Jurkat, Clone E6-1 (cell line): ENCODE measurements at regions not wholly inside any gene's neighbourhood (a gene's known extent, or its start where the extent isn't known, plus 50 kb on each side); places are given as distances from the start of the nearest gene placed in this dataset.
"Not testable (repeated sequence)": the region's sequence is repeated elsewhere in the genome, so short reads cannot be mapped to it uniquely, and the experiment has no call there.

ENCODE experiments used
- DNase-seq: peaks from one replicate; pipeline ENCODE4 v3.0.0-alpha.2; 2011; ENCODE audit warnings: low read depth, low spot score
- H3K4me3 ChIP-seq: 2 replicates; pipeline ENCODE4 v1.5.1; 2011; ENCODE audit warnings: mild to moderate bottlenecking, low read length, control low read depth, moderate library complexity

GRCh38 chr5:29247346-29248028, 1946.0 kb upstream of the CDH6 start:
- no peak overlapping the region for H3K4me3 ChIP-seq
- DNase-seq = no peak

- DNase-seq = no peak
- H3K4me3 ChIP-seq = no peak overlapping the region
These were observed 1953.1 kb upstream of the CDH6 start for GRCh38 chr5:29240379-29240778.

GRCh38 chr5:29239606-29240005, 1953.9 kb upstream of the CDH6 start:
- DNase-seq = no peak
- no peak overlapping the region for H3K4me3 ChIP-seq

DNA sequence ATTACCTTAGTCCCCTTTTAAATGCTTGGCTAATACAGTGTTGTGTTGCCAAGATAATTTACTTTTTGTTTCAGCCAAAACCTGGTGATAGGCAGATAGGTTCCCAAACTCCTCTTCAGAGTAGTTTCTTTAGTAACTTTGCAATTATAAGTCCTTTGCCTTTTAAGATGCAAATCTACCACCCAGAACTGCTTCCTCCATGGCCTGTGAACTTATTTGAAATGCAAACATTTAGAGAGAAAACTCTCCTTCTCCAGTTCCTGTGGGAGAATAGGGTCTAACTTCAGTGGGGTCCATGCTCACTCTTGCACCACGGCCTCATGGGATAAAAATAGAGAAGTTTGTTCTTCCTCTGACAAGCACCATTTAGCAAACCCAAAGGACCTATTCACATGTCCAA, 1955.4 kb upstream of the CDH6 start:
- no peak overlapping the region for H3K4me3 ChIP-seq
- DNase-seq = no peak

GRCh38 chr5:29231154-29231553, 1962.3 kb upstream of the CDH6 start:
- H3K4me3 ChIP-seq = no peak overlapping the region
- no peak for DNase-seq

- no peak overlapping the region for H3K4me3 ChIP-seq
- no peak for DNase-seq
These were observed 1962.9 kb upstream of the CDH6 start for GRCh38 chr5:29230591-29230990.

DNA sequence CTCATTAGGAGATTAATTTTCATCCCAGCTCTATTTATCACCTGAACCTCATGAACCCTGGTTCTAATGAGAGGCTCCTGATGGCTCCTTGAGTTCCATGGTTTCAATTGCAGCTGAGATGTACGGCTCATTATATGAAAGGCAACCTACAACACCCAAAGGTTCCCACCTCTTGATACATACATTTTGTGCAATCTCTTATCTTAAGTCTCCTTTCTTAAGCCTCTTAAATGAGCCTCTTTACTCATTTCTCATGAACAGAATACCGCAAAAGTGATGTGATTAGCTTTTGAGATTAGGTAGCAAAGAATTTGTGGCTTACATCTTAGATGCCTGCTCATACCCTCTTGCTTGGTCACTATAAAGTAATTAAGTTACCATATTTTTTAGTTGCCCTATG, 1964.0 kb upstream of the CDH6 start:
- no peak overlapping the region for H3K4me3 ChIP-seq
- no peak for DNase-seq

- H3K4me3 ChIP-seq = no peak overlapping the region
- DNase-seq = no peak
These were observed 1975.3 kb upstream of the CDH6 start for GRCh38 chr5:29218138-29218537.

DNA sequence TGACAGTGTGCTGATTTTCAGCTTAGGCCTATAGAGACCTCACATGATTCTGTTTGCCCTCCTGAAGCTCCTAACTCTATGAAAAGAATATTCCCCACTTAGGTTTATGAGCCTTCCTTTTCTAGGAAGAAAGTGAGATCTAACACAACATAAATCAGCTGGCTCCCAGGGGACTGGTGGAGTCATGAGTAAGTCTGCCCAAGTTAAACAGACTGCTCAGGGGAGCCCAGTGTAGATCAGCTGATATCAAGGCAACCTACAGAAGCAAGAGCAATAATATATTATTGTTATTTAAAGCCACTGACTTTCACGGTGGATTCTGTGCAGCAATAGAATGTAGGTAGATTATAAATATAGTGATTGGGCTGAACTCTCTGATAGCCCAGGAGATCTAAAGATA, 1978.6 kb upstream of the CDH6 start:
- H3K4me3 ChIP-seq = no peak overlapping the region
- no peak for DNase-seq

DNA sequence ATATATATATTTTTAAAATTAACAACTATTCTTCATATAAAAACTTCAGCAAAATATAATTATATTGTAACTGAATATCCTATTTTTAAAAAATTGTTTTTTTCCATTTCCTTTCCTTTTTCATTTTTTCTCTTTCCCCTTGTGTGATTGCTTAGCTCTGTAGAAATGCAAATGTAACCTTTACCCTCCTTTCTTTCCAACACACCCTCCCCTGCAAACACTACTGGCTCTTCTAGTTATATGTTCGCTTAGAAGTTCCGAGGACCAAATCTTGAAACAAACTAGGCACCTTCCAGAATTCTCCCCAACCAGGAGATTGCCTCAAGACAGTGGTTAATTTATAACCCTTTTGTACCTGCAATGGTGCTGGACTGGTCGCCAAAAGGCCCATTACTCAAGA, 1980.0 kb upstream of the CDH6 start:
- H3K4me3 ChIP-seq = no peak overlapping the region
- no peak for DNase-seq

- H3K4me3 ChIP-seq = no peak overlapping the region
- DNase-seq = no peak
These were observed 1985.5 kb upstream of the CDH6 start for GRCh38 chr5:29208024-29208423.

GRCh38 chr5:29203049-29203448, 1990.4 kb upstream of the CDH6 start:
- no peak for DNase-seq
- H3K4me3 ChIP-seq = no peak overlapping the region

- no peak for DNase-seq
- no peak overlapping the region for H3K4me3 ChIP-seq
These were observed 1995.6 kb upstream of the CDH6 start for GRCh38 chr5:29197631-29198454.

DNA sequence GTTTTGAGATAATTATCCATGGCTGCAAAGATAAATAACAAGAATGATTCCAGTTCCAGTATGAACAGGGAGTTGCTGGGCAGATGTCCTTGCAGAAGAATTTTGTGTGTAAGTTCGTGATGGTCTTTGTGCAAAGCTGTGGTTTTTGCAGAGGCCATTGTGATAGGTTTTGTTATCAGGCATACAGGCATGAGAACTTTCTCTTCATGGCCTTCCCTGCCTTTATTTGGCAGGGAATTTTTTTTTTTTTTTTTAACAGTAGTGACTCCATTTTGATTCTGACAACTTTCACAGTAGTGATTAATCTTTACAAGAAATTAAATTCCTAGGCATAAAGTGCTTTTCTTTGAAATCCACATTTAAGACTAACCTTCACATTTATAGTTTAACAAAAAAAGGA, 1999.5 kb upstream of the CDH6 start:
- H3K4me3 ChIP-seq = no peak overlapping the region
- no peak for DNase-seq

GRCh38 chr5:29191269-29192048, 2002.0 kb upstream of the CDH6 start:
- not testable (repeated sequence) for DNase-seq, H3K4me3 ChIP-seq

GRCh38 chr5:29190398-29190797, 2003.1 kb upstream of the CDH6 start:
- DNase-seq, H3K4me3 ChIP-seq: not testable (repeated sequence)

DNA sequence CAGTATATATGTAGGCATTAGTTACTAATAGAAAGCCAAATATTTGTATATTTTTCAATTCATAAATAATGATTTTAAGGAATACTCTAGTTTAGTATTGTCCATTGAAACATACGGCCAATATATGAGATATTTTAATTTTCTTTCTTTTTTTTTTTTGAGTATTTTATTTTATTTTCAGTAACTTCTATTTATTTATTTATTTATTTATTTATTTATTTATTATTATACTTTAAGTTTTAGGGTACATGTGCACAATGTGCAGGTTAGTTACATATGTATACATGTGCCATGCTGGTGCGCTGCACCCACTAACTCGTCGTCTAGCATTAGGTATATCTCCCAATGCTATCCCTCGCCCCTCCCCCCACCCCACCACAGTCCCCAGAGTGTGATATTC, 2007.1 kb upstream of the CDH6 start:
- DNase-seq, H3K4me3 ChIP-seq: not testable (repeated sequence)

DNA sequence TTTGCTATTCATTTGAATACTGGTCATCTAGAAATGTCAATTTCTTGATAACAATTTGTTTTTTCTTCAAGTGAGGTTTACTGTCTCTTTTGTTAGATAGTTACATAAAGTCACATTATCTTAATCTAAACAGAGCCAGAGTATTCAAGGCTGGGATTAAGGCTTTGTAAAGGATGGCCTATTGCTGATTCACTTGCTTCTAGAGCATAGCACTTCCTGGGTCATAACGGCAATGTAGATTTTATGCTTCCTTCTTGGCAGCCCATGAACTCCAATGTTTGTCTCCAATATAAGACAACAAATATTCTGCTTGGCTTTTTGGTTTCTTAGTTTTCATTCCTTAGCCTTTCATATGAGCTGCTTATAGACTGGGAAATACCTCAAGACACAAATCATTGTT, 2007.9 kb upstream of the CDH6 start:
- no peak overlapping the region for H3K4me3 ChIP-seq
- no peak for DNase-seq

- DNase-seq = no peak
- H3K4me3 ChIP-seq = no peak overlapping the region
These were observed 2017.7 kb upstream of the CDH6 start for GRCh38 chr5:29175774-29176173.

GRCh38 chr5:29170599-29170998, 2022.9 kb upstream of the CDH6 start:
- H3K4me3 ChIP-seq = no peak overlapping the region
- no peak for DNase-seq
